ENCODE measurements at regions not wholly inside any gene's neighbourhood (a gene's known extent, or its start where the extent isn't known, plus 50 kb on each side); places are given as distances from the start of the nearest gene placed in this dataset.

GRCh38 chr1:71307451-71307850 lies 226.6 kb upstream of the ZRANB2 start:
- TF ChIP-seq CTCF (conservative IDR thresholded peaks at IDR 0.05) (no peak), EZH2 (IDR thresholded peaks at IDR 0.05; ENCODE audit: low read depth) (no peak)

Data from PC-9 (cell line).